ENCODE measurements at regions not wholly inside any gene's neighbourhood (a gene's known extent, or its start where the extent isn't known, plus 50 kb on each side); places are given as distances from the start of the nearest gene placed in this dataset.

- TF ChIP-seq CTCF (IDR thresholded peaks at IDR 0.05 in 2 of 3, conservative IDR thresholded peaks at IDR 0.05 in 1 of 3; ENCODE audit: control insufficient read depth in 2 of 3, extremely low read depth in 1 of 3, insufficient read depth in 1 of 3, low read depth in 3 of 3, low read length in 3 of 3) = no peak
- TF ChIP-seq ESRRA (IDR thresholded peaks at IDR 0.05; ENCODE audit: low read length) = no peak
- TF ChIP-seq POLR2AphosphoS5 (IDR thresholded peaks at IDR 0.05; ENCODE audit: low read length) = no peak
- TF ChIP-seq ZBTB40 (IDR thresholded peaks at IDR 0.05; ENCODE audit: borderline replicate concordance) = no peak
- no peak for TF ChIP-seq YY1 (IDR thresholded peaks at IDR 0.05; ENCODE audit: low read depth, low read length)
- TF ChIP-seq BHLHE40 (IDR thresholded peaks at IDR 0.05; ENCODE audit: borderline replicate concordance in 1 of 2, low read depth in 2 of 2, low read length in 1 of 2) = no peak
- TF ChIP-seq EZH2 (IDR thresholded peaks at IDR 0.05; ENCODE audit: borderline replicate concordance, control insufficient read depth, low read depth, low read length) = no peak
- no peak for TF ChIP-seq POLR2AphosphoS2 (IDR thresholded peaks at IDR 0.05; ENCODE audit: low read depth, low read length)
- no peak for TF ChIP-seq ZBTB4 (CRISPR knock-in tag; IDR thresholded peaks at IDR 0.05)
These were observed 203.1 kb downstream of the SLC7A11 start for GRCh38 chr4:138039010-138039409.

Measured in GM12878 (cell line).